ENCODE measurements at regions not wholly inside any gene's neighbourhood (a gene's known extent, or its start where the extent isn't known, plus 50 kb on each side); places are given as distances from the start of the nearest gene placed in this dataset.

- TF ChIP-seq CTCF (IDR thresholded peaks at IDR 0.05 in 8 of 11, conservative IDR thresholded peaks at IDR 0.05 in 3 of 11) (no peak), POLR2AphosphoS5 (IDR thresholded peaks at IDR 0.05) (no peak), POLR2A (IDR thresholded peaks at IDR 0.05) (no peak)
Measured at GRCh38 chr14:61146899-61147298, 134.2 kb downstream of the TMEM30B start.

Data from spleen (tissue), 7 donors.